ENCODE measurements at regions not wholly inside any gene's neighbourhood (a gene's known extent, or its start where the extent isn't known, plus 50 kb on each side); places are given as distances from the start of the nearest gene placed in this dataset.

DNA sequence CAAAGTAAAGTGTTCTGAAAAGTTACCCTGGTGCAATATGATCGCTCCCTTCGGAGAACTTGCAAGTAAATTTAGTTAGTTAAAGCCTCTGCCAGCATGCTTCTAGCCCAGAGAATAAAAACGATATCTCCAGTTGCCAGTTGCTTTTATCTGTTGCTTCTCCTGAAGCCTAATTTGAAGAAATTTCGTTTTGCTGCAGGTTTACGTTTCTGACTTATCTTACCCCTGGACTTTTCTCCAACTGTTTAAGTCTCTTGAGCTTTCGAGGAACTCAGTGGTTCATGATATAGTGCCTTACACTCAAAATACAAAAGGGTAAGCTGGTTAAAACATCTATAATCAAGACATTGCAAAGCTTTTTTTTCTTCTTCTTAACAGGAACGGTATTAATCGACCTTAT, 131.1 kb downstream of the FAM161A start:
- no peak for FAIRE-seq
- no peak for DNase-seq (ENCODE audit: low spot score)

GRCh38 chr2:61722318-61722717, 131.5 kb downstream of the FAM161A start:
- no peak for DNase-seq (ENCODE audit: low spot score)
- FAIRE-seq, result no peak

- no peak for DNase-seq (ENCODE audit: low spot score)
- no peak for FAIRE-seq
Observed at GRCh38 chr2:61721382-61721781, 132.5 kb downstream of the FAM161A start.

GRCh38 chr2:61720911-61721310, 132.9 kb downstream of the FAM161A start:
- FAIRE-seq (no peak), DNase-seq (ENCODE audit: low spot score) (no peak)

GRCh38 chr2:61718965-61719364, 134.9 kb downstream of the FAM161A start:
- FAIRE-seq (no peak), DNase-seq (ENCODE audit: low spot score) (no peak)

- FAIRE-seq, result no peak
- no peak for DNase-seq (ENCODE audit: low spot score)
Observed at GRCh38 chr2:61715506-61715905, 138.4 kb downstream of the FAM161A start.

DNA sequence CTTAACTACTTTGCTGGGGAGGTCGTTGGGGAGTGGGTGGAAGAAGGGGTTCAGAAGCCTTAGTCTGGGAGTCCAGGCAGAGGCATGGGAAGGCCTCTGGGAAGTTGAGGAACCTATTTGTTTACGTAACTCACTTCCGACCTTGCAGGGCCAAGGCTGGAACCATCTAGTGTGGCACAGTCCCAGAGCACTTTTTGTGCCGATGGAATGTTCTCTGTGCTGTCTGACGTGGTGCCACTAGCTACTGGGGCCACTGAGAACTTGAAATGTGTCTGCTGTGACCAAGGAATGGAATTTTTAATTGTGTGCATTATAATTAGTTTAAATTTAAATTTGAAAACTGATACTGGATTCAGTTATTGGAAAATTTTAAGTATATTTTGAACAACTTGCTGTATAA, 139.7 kb downstream of the FAM161A start:
- DNase-seq (ENCODE audit: low spot score) (no peak), FAIRE-seq (no peak)

DNA sequence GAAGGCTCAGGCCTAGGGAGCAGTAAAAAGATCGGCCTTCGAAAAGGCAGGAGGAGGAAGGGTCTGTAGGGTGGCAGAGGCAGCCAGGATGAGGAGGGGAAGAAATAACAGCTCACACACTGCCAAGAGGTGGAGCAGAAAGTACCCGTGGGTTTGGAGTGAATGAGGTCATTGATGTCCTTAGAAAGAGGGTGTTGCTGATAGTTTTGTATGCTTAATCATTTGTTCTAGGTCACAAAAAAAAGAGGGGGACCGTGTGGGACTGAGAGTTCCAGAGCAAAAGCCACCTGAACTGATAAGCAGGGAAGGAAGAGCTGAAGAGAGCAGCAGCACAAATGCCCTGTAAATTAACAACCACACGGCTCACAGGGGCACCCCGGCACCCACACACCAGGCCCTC, 140.4 kb downstream of the FAM161A start:
- DNase-seq (ENCODE audit: low spot score) (no peak), FAIRE-seq (no peak)

DNA sequence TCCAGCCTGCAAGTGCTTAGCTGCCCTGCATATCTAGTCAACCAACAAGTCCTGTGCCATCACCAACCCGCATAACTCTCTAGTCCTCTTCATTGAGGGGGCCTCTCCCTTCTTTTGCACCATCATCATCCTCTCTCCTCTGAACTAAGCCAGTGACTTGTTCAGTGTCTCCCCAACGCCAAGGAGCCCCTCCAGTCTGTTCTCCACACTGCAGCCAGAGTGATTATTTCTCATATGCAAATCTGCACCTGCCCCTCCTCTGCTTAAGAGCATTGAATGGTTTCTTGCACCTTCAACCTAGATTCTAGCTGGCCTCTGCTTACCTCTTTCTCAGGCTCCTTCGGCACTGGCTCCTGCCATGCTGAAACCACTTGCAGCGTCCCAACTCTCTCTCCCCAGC, 141.8 kb downstream of the FAM161A start:
- no peak for DNase-seq (ENCODE audit: low spot score)
- no peak for FAIRE-seq

DNA sequence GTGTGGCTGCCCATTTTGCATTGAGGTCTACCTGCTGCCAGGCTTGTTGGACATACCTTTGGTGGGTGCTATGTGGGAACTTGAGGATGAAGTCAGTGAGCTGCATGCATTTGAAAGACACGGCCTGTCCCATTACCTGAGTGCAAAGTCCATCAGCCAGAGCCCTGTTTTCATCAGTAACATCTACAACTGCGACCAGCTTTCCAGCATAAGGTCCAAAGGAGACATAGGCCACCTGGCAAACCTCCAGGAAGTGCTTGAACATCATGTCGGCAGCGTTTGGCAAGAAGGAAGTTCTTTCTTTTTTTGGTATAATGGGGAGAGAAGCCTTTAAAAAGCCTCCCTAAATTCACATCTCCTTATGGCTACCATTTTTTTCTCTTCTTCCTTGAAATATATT, 143.1 kb downstream of the FAM161A start:
- DNase-seq (ENCODE audit: low spot score), result no peak
- FAIRE-seq, result no peak

DNA sequence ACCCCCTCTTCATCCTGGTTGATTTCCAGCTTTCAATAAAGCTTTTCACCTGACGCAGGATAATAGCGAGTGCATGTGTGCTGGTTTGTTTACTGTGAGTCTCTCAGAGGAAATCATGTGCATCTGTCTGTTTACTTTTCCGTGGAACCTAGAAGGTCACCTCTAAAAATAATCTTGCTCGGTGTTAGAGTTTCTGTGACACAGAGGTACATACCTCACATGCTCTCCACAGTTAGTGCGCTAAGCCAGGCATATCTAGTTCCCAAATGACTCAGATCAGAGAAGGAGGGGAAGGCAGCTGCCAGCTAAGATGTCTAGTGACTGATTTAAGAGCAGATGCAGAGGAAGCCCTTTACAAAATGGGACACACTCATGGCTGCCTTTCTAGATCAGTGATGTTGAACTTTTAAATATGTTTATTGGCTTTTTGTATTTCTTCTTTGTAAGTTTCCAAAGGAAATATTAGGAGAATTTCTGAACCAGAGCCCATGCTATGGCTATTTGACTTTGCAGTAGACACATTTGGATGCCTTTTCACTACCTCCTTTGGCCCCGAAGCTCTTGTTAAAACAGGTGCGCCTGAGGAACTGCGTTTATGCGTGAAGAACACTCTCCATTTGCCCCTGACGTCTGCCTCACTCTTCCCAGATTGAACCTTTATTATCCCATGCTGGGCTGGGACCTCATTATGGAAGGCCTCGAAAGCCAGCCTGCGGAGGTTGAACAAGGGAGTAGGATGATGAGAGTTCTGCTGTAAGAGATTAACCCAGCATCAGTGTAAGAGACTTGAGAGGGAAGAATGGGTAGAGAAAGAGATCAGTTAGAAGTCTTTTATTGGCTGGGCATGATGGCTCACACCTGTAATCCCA, 145.6 kb downstream of the FAM161A start:
- peak; percentile 41 for DNase-seq (ENCODE audit: low spot score)
- FAIRE-seq, result no peak

- DNase-seq (ENCODE audit: low spot score) (no peak), FAIRE-seq (no peak)
Observed at GRCh38 chr2:61705625-61706024, 148.2 kb downstream of the FAM161A start.

DNA sequence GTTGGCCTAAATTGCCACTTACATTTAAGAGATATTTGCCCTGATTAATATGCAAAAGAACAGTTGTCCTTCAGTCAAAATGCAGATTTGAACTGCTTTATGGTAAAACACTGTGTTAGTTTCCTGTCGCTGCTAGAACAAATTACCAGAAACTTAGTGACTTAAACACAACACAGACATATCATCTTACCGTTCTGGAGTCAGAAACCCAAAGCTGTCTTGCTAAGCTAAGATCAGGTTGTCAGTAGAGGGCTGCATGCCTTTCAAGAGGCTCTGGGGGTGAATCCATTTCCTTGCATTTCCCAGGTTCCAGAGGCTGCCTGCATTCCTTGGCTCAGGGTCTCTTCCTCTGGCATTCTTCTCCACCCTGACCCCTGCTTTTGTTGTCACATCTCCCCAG, 149.5 kb downstream of the FAM161A start:
- no peak for FAIRE-seq
- DNase-seq (ENCODE audit: low spot score), result no peak

- FAIRE-seq, result no peak
Observed at GRCh38 chr2:61702088-61702467, 151.8 kb downstream of the FAM161A start.

DNA sequence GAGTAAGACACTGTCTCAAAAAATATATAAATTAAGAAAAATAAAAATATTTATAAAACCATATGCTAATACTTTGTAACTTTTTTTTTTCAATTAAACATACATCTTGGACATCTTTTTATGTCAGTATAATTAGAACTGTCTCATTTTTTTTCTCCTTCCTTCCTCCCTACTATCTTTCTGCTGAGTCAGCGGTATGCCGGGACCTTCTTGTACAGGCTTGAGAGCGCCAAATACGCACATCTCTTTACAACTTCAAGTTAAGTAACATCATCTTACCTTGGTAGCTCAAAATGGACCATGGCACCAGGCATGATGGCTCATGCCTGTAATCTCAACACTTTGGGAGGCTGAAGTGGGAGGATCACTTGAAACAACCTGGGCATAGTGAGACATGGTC, 153.4 kb downstream of the FAM161A start:
- FAIRE-seq (no peak), DNase-seq (ENCODE audit: low spot score) (no peak)

More at GRCh38 chr2:61702088-61702467, 151.8 kb downstream of the FAM161A start:
- no peak for DNase-seq (ENCODE audit: low spot score)

DNA sequence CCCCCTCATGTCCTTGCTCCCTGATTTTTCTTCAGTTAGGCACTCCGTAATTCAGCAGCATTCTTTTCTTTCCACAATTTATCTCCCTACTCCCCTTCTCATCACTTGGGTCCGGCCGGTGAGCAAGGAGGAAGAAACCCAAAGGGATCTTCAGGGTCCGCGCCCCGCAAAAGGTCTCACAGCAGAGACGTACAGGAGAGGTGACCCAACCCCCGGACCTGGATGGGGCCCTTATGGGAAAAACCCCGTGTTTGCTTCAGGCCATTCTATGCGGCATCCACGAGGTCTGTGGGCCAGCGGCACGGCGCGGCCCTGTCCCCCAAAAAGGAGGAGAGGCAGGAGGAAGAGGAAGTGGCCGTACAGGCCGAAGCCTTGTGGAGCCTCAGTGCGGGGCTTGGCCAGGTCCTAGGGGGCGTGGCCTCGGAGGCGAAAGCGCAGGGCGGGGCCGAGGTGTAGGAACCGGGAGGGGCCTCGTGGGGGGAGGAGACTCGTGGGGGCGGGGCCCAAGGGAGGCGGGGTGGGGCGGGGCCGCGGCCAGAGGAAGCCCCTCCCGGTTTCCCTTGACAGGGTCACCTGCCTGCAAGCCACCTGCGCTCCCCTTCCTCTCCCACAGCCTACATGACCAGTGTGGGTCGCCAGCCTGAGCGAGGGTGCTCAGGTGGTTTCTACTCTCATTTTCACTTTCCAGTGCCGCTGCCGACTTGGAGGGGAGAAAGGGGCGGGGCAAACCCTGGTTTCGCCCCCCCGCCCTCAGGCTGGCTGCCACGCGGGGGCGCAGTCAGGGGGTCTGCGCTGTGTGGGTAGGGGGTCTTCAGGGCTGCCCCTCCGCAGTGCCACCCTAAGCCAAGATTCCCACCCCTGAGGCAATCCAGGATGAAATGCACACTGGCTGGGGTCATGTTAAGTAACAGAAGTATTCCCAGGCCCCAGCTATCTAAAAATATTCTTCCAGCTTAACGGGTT, 156.4 kb upstream of the XPO1 start:
- no peak for FAIRE-seq

DNA sequence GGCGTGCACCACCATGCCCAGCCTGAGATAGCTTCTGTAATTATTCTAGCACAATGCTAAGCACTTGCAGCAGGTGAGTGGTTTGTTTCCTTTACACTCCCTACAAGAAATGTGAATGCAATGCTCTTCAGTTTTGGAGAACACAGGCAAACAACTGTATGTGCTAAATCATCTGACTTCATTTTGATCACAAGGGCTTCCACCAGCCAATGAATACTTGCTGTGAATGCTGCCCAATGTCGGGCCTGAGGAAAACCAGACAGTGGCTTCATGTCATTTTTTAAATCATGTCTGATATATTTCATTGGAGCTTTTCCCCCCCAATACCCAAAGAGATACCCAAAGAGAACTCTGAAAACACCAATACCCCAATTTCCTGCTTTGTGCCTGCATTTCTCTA, 155.6 kb upstream of the XPO1 start:
- DNase-seq (ENCODE audit: low spot score) (no peak), FAIRE-seq (no peak)

More for the DNA sequence above, 156.4 kb upstream of the XPO1 start:
- peak; percentile 43 for DNase-seq (ENCODE audit: low spot score)

- no peak for DNase-seq (ENCODE audit: low spot score)
- FAIRE-seq, result no peak
Observed at GRCh38 chr2:61690078-61690596, 152.0 kb upstream of the XPO1 start.

DNA sequence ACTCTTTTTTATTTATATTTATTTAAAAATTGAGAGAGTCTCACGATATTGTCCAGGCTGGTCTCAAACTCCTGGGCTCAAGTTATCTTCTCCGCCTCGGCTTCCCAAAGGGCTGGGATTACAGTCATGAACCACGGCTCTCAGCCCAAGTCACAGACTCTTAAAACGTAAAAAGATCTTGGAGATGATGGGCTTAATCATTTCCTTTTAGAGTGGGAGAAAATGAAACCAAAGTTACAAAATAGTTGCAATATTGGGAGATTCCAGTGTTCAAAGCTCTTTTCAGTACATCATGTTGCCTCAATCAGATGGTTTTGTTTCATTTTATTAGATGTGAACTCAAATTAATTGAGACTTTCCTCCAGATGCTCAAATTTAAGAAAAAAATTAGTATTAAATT, 151.4 kb upstream of the XPO1 start:
- DNase-seq (ENCODE audit: low spot score) (no peak), FAIRE-seq (no peak)

GRCh38 chr2:61688369-61689334, 150.5 kb upstream of the XPO1 start:
- DNase-seq (ENCODE audit: low spot score), result no peak
- no peak for FAIRE-seq

DNA sequence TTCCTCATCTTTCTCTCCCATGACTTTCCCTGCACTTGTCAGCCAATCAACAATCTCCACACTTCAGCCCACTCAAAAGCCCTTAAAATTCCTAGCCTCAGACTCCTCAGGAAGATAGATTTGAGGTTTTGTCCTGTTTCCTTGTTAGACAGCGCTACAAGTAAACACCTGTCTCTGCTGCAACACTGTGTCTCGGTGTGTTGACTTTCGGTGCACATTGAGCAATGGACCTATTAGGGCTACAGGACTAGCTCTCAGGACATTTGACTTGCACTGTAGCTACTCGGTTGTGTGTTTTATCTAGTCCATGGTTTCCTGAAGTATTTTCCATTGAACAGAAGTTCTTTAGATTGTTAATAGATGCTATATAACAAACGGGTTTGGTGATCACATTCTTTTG, 140.9 kb upstream of the XPO1 start:
- no peak for FAIRE-seq

More for the DNA sequence above, 140.9 kb upstream of the XPO1 start:
- DNase-seq (ENCODE audit: low spot score), result no peak

Data from RCC 7860 (cell line).